NCI-H1930 (cell line): ENCODE measurements at regions not wholly inside any gene's neighbourhood (a gene's known extent, or its start where the extent isn't known, plus 50 kb on each side); places are given as distances from the start of the nearest gene placed in this dataset.
"Not testable (repeated sequence)": the region's sequence is repeated elsewhere in the genome, so short reads cannot be mapped to it uniquely, and the experiment has no call there.

Source experiments
- DNase-seq, 2 experiments: peaks; one replicate each; lab custom pipeline; 2025; lab: John Stamatoyannopoulos, UW

DNA sequence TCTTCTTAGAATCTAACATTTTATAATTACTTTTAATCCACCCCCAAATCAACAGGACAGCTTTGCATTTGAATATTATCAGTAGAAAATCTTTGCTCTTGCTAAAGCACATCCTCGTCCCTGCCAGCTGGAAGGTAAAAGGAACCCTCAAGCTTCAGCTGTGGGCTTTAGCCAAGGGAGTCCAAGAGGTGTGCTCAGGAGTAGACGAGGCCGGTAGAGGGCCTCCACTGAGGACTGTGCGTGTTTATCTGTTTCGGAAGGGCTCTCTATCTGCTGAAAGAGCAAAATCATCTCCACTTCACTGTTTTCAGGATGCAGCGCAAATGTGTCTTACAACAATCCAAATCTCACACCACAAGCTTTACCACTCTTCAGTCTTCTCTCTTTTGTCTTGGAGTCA is 257.4 kb upstream of the IL12A start:
- DNase-seq, result no peak

DNA sequence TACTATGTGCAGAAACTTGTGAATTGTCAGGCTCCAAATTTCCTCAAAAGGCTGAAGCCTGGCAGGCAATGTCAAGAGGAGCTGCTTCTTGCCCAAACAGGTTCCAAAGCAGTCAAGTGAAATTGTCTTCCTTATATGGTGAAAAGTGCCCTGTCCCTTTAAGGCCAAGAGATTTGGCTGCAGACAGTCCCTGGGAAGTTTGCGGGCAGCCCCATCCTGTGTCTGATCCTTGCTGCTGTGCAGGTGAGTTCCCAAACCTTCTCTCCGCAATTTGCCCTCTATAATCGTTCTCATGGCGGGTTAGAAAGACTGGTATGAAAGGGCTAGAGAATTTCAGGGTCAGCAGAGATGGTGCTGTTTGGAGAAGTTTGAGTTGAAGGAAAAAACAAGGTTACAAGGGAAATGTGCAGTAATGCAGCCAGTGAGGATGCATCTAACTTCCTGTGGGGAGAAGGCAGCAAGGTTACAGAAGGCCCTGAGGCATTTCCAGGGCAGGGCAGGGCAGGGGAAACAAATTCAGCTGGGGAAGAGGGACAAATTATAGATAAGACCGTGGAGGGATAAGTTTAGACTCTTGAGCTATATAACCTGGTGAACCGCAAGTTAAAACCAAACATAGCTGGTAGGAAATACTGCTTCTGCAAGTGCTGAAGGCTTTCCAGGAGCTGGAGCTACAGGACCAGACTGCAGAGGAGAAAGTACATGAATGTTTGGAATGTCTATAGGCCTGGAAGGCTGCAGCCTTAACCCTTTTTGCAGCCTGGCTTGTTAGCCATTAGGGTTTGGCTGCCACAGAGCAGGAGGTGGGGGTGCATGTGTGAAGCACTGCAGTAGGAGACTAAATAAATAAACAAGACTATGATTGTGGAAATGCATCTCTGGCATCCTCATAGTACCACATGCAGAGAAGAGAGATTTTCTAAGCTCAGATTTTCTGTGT is 256.2 kb upstream of the IL12A start:
- DNase-seq, result no peak

DNA sequence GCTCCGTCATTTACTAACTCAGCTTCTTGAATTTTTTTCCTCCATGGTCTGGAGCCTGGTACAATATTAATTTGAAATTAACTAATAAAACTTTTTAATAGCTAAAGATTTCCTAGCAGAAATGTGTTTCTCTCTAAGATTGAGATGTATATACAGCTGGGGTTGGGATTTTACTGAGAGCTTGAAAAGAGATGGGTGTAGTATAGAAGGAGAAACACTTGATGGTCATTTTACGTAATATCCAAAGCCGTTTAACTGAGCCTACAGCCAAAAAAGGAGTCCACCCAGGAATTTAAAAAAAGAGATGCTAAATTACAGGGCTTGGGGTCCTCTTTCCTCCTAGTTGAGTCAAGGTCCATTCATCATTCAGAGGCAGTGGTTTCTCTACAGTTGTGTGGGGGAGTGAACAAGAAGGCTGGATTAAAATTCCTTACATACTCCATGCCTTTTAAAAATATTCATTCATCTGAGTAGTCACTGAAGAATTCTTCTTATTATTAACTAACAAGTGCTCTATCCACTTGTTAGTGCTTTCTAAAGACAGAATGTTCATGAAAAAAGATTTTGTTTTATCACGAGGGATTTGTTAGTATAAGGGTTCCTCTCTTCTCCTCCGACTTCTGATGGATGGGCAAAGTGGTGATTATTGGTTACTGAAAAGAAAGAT is 255.3 kb upstream of the IL12A start:
- no peak for DNase-seq

DNA sequence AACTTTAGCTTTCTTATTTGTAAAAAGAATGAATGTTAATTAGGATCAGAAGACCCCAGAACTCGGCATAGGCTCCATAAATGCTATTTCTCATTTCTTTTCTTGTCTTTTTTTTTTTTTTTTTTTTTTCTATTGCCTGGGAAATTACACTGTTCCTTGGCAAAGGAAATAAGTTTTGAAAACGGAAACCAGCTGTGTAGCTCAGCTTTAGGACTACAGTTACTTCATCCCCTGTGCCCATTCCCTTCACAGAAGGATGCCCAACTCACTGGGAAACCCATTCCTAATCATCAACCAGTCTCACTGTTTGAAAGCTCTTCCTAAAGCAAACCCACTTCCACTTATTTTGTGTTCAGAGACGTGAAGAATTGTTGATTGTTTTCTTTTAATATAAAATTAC is 254.0 kb upstream of the IL12A start:
- no peak for DNase-seq

DNA sequence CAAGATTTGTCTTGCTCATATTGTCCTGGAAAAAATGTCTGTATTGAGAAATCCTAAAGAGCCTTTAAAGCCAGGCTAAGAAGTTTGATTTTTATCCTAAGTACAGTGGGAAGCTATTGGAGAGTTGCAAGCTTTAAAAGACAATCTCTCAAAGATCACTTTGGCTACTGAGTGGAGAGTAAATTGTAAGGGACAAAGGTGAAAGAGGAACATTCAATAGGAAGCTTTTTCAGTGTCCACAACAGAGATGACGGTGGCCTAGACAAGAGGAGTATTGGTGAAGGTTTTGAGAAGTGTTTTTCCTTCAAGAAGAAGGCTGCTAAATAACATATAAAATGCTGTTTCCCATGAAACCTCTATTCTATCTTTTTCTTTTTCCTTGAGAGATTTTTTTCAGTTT is 249.5 kb upstream of the IL12A start:
- no peak for DNase-seq

DNA sequence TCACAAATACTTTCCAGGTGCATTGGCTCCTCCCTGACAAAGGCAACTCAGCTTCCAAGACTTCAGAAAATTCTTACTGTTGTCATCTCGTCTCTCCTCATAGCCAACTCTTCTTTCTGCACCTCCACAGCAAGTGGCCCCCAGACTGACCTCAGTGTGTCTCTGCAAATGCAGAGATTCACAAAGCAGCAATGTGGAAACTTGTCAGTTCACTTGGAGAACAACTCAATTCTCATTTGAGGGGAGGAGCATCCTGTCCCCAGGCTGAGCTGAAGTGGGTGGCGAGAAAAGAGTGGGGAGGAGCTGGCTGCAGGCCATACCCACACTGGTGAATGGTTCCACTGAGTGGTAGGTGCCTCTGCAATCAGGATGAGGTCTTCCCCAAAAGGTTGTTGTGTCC is 248.7 kb upstream of the IL12A start:
- no peak for DNase-seq

DNA sequence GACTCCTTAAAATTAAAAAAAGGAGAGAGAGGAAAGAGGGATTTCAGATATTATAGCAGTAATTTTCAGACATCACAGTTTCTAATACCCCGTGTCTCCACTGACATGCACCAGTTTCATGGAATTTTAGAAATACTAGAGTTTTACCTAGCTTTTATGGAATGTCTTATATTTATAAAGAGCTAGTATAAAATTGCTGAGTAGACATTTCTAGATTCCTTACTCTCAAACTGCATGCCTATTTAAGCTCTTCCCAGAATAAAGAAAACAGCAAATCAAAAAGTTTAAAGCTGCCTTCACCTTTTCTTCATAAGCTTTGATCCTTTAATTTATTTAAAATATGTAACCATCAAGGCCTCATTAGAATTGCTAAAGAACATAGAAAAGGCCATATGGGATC is 247.4 kb upstream of the IL12A start:
- no peak for DNase-seq

DNA sequence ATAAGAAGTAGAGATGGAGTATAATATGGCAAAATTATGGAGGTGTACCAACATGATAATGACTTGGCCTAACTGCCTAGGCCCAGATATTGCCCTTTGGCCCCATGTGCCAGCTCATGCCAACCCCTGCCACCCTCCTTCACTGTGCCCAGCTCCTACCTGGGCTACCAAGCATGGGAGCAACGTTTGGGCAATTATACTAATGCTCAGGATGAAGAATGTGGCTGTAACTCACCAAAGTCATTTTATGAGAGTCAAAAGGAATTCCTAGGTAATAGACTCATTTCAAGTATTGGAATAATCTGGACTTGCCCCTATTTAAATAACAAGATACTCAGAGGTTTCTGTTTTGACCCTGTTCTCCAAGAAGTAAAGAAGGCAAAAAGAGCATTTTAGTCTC is 240.2 kb upstream of the IL12A start:
- DNase-seq, result no peak

DNA sequence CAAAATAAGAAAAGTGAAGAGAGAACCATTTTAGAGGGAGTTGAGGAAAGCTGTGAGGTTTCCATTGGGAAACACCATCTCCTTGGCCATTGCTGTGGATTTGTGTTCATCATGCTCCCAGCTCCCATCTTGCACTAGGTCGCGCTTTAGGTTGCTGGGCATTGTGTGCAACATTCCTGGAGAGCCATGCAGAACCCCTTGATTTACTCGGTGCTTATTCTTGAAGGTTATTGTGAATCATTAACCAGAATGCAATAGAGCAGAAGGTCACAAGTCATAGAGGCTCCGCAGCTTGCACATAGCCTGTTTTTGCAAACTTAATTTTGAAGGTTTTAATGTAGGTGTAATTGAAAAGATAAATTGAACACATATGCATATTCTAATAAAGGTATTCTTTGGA is 239.2 kb upstream of the IL12A start:
- DNase-seq, result no peak

DNA sequence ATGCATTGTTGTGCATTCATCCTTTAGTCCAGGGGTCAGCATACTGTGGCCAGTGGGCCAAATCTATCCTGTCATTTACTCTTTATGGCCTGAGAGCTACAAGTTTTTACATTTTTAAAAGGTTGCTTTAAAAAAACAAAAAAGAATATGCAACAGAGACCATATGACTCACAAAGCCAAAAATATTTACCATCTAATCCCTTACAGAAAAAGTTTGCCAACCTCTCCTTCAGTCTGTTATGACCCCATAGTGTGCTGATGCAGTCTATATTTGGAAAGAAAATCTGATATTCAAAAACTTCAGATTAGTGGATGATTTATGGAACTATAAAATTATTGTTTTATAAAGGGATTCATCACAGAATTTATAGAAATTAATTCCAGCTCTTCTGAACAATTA is 237.5 kb upstream of the IL12A start:
- no peak for DNase-seq

DNA sequence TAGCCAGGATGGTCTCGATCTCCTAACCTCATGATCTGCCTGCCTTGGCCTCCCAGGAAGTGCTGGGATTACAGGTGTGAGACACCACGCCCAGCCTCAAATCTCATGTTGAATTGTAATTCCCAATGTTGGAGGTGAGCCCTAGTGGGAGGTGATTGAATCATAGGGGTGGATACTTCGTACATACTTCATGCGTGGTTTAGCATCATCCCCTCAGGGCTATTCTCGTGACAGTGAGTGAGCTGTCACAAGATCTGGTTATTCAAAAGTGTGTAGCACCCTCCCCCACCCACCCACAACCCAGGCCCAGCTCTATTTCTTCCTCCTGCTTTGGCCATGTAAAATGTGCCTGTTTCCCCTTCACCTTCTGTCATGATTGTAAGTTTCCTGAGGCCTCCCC is 236.9 kb upstream of the IL12A start:
- no peak for DNase-seq

DNA sequence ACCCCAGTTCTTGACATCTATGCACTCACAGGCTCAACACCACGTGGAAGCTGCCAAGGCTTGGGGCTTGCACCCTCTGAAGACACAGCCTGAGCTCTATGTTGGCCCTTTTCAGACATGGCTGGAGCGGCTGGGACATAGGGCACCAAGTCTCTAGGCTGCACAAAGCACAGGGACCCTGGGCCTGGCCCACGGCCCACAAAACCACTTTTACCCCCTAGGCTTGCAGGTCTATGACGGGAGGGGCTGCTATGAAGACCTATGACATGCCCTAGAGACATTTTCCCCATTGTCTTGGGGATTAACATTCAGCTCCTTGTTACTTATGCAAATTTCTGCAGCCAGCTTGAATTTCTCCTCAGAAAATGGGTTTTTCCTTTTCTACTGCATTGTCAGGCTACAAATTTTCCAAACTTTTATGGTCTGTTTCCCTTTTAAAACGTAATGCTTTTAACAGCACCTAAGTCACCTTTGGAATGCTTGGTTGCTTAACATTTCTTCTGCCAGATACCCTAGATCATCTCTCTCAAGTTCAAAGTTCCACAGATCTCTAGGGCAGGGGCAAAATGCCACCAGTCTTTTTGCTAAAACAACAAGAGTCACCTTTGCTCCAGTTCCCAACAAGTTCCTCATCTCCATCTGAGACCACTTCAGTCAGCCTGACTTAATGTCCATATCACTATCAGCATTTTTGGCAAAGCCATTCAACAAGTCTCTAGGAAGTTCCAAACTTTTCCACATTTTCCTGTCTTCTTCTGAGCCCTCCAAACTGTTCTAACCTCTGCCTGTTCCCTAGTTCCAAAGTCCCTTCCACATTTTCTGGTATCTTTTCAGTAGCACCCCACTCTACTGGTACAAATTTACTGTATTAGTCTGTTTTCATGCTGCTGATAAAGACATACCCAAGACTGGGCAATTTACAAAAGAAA is 232.1 kb upstream of the IL12A start:
- not testable (repeated sequence) for DNase-seq

DNA sequence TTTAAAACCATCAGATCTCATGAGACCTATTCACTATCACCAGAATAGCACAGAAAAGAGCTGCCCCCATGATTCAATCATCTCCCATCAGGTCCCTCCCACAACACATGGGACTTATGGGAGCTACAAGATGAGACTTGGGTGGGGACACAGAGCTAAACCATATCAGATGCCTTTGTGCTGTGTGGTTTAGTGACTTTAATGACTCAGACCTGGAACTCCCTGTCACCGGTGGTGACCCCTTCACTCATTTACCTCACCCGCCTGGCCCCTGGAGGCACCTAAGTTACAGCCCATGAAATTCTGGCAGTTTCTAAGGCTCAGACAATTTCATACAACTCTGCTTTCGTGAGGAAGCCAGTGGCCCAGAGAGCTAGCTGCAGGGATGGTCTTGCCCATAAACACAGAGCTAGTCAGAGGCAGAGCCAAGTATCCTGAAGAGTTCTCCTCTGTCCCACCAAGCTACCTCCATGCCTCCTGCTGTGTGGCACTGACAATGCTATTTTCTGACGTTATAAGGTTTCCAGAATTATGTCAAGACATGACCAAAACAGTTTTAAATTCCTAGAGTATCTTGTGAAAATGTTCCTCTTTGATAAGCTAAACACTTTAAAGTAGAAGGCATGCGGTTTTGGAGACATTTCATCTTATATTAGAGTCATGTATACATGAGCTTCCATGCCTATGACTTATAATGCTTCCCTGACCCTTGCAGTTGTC is 231.1 kb upstream of the IL12A start:
- no peak for DNase-seq

DNA sequence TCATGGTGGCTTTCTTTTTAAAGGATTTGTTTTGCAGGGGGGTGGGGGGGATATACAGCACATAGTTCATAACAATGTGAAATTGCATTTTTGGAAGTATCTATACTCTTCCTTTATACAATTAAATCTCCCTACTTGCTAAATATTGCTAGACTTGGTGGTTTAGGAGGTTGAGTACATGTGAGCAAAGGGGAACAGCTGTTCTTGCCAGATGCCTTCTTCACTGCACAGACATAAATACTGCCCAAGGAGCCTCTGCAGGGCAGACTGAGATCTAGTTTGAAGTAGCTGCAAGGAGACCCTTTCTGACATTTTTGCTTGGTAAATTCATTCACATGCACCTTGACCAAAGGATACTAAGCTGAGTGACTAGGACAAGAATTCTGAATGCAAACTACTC is 228.6 kb upstream of the IL12A start:
- no peak for DNase-seq

DNA sequence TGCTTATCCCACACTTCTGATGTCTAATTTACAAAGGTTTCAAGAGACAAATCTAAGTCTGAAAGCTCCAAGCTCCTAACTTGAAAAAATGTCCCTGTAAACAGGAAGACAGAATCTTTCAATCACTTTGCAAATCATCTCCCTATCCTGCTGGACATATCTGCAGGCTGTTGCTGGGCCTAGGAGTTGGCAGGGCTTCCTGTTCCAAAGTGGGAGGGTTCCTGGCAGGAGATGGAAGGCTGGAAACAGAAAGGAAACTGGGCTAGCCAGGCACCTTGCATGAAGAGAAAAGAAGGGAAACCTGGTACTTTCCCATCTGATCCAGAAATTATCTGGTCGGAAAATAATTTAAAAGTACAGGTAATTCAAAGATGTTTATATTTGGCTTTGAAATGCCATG is 227.3 kb upstream of the IL12A start:
- DNase-seq, result no peak

DNA sequence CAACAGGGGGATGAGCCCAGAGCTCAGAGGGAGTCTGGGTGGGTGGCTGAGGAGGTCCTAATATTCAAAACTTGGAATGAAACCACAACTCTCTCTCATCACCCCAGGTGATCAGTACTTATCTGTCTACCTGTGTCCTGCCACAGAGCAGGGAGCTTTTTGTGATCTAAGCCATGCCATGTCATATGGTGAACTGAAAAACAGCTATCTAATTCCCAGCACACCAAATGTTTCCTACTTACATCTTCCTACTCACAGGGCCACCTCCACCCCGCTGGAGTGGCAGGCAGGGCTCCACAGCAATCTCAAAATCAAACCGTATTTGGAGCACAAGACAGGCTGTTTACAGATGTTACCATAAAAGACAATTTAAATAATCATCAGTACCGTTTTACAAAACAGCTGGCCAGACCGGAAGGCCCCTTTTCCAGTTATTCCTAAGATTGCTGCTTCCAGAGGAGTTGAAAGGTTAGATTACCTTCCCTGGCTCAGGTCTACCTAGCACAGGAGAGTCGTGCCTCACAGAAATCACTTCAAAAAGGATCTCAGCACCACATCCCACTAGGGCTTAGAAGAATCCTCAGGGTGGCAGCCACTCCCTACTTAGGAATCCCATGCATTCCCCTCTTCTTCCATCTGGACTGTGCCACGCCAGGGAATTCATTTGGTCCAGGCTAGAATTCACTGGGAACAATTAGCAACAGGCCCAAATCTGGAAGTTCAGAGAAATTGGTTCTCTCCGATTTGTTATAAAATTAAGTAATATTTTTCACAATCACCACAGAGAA is 226.6 kb upstream of the IL12A start:
- no peak for DNase-seq

DNA sequence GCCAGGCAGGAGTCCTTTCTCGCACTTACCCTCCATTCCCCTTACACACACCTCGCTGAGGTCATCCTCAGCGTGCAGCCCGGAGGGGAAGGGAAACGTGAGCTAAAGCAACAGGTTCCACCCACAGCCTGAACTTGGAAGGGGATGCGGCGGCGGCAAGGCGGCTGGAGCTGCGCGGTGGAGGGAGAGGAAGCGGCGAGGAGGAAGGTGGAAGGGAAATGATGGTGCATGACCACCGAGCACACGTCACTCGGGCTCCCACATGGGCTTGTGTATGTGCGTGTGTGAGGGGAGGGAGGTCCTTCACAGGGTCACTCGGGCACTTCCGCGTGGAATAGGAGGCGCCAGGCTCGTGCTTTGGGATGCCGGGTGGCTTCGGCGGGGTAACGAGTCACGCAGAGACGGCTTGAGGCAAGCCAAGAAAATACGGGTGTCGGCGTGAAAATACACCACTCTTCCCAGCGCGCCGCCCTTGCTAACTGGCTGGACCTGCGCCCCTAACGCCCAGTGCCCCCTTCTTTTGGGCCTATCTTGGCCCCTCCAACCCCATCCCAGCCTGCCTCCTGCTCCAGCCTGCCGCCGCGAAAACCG is 225.5 kb upstream of the IL12A start:
- DNase-seq, result peak in 1 of 2 experiments; percentile 25

DNA sequence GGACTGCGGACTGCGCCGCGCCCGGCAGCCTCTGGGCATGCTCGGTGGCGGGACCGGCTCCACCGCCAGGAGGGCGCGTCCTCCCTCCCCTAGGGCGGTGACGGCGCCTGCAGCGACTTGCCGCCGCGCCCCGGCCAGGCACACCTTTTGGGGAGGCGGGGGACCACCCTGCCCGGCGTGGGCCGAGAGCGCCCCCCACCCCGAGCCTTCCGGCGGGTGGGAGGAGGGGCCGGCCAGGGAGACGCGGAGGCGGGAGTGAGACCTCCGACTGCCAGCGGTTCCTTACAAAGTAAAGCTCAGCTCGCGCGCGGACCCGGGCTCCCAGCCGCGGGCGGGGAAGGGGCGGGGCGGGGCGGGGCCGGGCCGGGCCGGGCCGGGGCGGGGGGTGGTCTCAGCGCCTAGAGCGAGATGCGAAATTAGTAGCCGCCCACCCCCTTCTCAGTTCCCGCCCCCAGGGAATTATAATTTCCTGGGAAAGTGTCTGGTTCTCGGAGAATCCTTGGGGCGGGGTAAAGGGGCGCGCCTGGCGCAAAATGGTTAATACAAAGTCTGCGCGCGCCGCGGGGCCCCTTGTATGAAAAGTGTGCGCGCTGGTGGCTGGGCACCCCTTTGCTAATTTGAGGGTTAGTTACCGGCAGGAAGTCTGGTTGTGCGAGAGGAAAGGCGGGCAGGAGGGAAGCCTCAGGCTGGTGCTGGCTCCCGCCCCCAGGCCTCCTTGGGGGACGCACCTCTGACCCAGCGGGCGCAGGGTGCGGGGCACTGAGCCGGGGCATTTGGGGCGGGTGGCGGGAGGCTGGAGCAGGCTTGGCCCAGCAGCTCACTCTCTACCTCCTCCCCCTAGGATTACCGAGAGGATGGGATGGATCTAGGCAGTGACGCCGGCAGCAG is 224.8 kb upstream of the IL12A start:
- DNase-seq, result peak; percentile 90 to 91

DNA sequence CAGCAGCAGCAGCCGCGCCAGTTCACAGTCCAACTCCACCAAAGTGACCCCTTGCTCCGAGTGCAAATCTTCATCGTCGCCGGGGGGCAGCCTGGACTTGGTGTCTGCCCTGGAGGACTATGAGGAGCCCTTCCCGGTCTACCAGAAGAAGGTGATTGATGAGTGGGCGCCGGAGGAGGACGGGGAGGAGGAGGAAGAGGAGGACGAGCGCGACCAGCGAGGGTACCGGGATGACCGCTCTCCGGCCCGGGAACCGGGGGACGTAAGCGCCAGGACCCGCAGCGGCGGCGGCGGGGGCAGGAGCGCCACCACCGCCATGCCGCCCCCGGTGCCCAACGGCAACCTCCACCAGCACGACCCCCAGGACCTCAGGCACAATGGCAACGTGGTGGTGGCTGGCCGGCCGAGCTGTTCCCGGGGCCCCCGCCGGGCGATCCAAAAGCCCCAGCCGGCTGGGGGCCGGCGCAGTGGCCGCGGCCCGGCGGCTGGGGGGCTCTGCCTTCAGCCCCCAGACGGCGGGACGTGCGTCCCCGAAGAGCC is 224.1 kb upstream of the IL12A start:
- DNase-seq, result no peak
